ENCODE measurements at regions not wholly inside any gene's neighbourhood (a gene's known extent, or its start where the extent isn't known, plus 50 kb on each side); places are given as distances from the start of the nearest gene placed in this dataset.
"Not testable (repeated sequence)": the region's sequence is repeated elsewhere in the genome, so short reads cannot be mapped to it uniquely, and the experiment has no call there.

- 56 to 87% methylated on average over 19 to 20 of the region's 51 CpGs for WGBS, 2 donors
- H3K4me1 ChIP-seq; H3K27ac ChIP-seq; H3K27me3 ChIP-seq; H3K36me3 ChIP-seq (ENCODE audit: low read depth, missing control alignments); H3K9me3 ChIP-seq; intact Hi-C loops (cut with DNase I; ENCODE audit: low total_unique reads): not testable (repeated sequence)
- H3K4me3 ChIP-seq, result peak overlapping the region; percentile 21 to 47
- peak; percentile 19 for DNase-seq
Measured at GRCh38 chr4:131734851-131735385, 1414.2 kb upstream of the PCDH10 start.

GRCh38 chr4:131738991-131739390, 1410.1 kb upstream of the PCDH10 start:
- H3K9me3 ChIP-seq; DNase-seq; H3K36me3 ChIP-seq (ENCODE audit: low read depth, missing control alignments); H3K27me3 ChIP-seq; H3K4me1 ChIP-seq; H3K27ac ChIP-seq; intact Hi-C loops (cut with DNase I; ENCODE audit: low total_unique reads); H3K4me3 ChIP-seq: not testable (repeated sequence)
- 48% methylated on average over 13 of the region's 26 CpGs; no CpG with 5 or more reads in 1 of the 2 donors for WGBS, 2 donors

- intact Hi-C loops (cut with DNase I; ENCODE audit: low total_unique reads), result not testable (repeated sequence)
Measured at GRCh38 chr4:131741836-131742235, 1407.3 kb upstream of the PCDH10 start.

GRCh38 chr4:131742536-131743205, 1406.4 kb upstream of the PCDH10 start:
- intact Hi-C loops (cut with DNase I; ENCODE audit: low total_unique reads); H3K36me3 ChIP-seq (ENCODE audit: low read depth, missing control alignments); H3K4me3 ChIP-seq; H3K27ac ChIP-seq; H3K27me3 ChIP-seq; H3K9me3 ChIP-seq; H3K4me1 ChIP-seq; DNase-seq: not testable (repeated sequence)
- WGBS, 2 donors, result 67 to 78% methylated on average over 37 to 41 of the region's 45 CpGs

More at GRCh38 chr4:131741836-131742235, 1407.3 kb upstream of the PCDH10 start:
- not testable (repeated sequence) for DNase-seq; H3K9me3 ChIP-seq; H3K27ac ChIP-seq; H3K36me3 ChIP-seq (ENCODE audit: low read depth, missing control alignments); H3K27me3 ChIP-seq; H3K4me1 ChIP-seq; H3K4me3 ChIP-seq
- WGBS, 2 donors, result no CpG with 5 or more reads among the region's 27 CpGs

- DNase-seq; H3K4me1 ChIP-seq; H3K27me3 ChIP-seq; intact Hi-C loops (cut with DNase I; ENCODE audit: low total_unique reads); H3K27ac ChIP-seq; H3K36me3 ChIP-seq (ENCODE audit: low read depth, missing control alignments); H3K9me3 ChIP-seq; H3K4me3 ChIP-seq: not testable (repeated sequence)
- 68 to 77% methylated on average over 8 to 12 of the region's 20 CpGs for WGBS, 2 donors
Measured at GRCh38 chr4:131743348-131743747, 1405.7 kb upstream of the PCDH10 start.

GRCh38 chr4:131747203-131747602, 1401.9 kb upstream of the PCDH10 start:
- H3K4me1 ChIP-seq; H3K36me3 ChIP-seq (ENCODE audit: low read depth, missing control alignments); H3K27ac ChIP-seq; H3K9me3 ChIP-seq; H3K27me3 ChIP-seq; intact Hi-C loops (cut with DNase I; ENCODE audit: low total_unique reads): not testable (repeated sequence)
- 89% methylated on average over 9 of the region's 34 CpGs; no CpG with 5 or more reads in 1 of the 2 donors for WGBS, 2 donors
- H3K4me3 ChIP-seq, result peak overlapping the region in 1 of 2 donors; percentile 44
- peak; percentile 68 for DNase-seq

GRCh38 chr4:131749224-131749623, 1399.9 kb upstream of the PCDH10 start:
- H3K9me3 ChIP-seq; H3K27ac ChIP-seq; H3K27me3 ChIP-seq; H3K36me3 ChIP-seq (ENCODE audit: low read depth, missing control alignments); H3K4me3 ChIP-seq; DNase-seq; H3K4me1 ChIP-seq; intact Hi-C loops (cut with DNase I; ENCODE audit: low total_unique reads): not testable (repeated sequence)
- WGBS, 2 donors, result 77% methylated on average over 26 of the region's 31 CpGs; no CpG with 5 or more reads in 1 of the 2 donors

GRCh38 chr4:131750006-131750405, 1399.1 kb upstream of the PCDH10 start:
- 55 to 69% methylated on average over 25 of the region's 25 CpGs for WGBS, 2 donors
- H3K4me1 ChIP-seq; intact Hi-C loops (cut with DNase I; ENCODE audit: low total_unique reads); H3K36me3 ChIP-seq (ENCODE audit: low read depth, missing control alignments); H3K27ac ChIP-seq; H3K27me3 ChIP-seq; H3K9me3 ChIP-seq: not testable (repeated sequence)
- H3K4me3 ChIP-seq, result peak overlapping the region in 1 of 2 donors; percentile 26
- DNase-seq, result peak; percentile 21

GRCh38 chr4:131750469-131750868, 1398.6 kb upstream of the PCDH10 start:
- 61 to 72% methylated on average over 28 to 30 of the region's 31 CpGs for WGBS, 2 donors
- intact Hi-C loops (cut with DNase I; ENCODE audit: low total_unique reads); H3K27ac ChIP-seq; H3K9me3 ChIP-seq; H3K36me3 ChIP-seq (ENCODE audit: low read depth, missing control alignments); DNase-seq; H3K27me3 ChIP-seq; H3K4me1 ChIP-seq: not testable (repeated sequence)
- H3K4me3 ChIP-seq, result peak overlapping the region in 1 of 2 donors; percentile 26

- DNase-seq; H3K9me3 ChIP-seq; H3K27ac ChIP-seq; H3K4me1 ChIP-seq; intact Hi-C loops (cut with DNase I; ENCODE audit: low total_unique reads); H3K36me3 ChIP-seq (ENCODE audit: low read depth, missing control alignments); H3K27me3 ChIP-seq; H3K4me3 ChIP-seq: not testable (repeated sequence)
- WGBS, 2 donors, result 88% methylated on average over 24 of the region's 35 CpGs; no CpG with 5 or more reads in 1 of the 2 donors
Measured at GRCh38 chr4:131762234-131762633, 1386.9 kb upstream of the PCDH10 start.

Data from testis (tissue), 2 donors.